ENCODE measurements at regions not wholly inside any gene's neighbourhood (a gene's known extent, or its start where the extent isn't known, plus 50 kb on each side); places are given as distances from the start of the nearest gene placed in this dataset.

DNA sequence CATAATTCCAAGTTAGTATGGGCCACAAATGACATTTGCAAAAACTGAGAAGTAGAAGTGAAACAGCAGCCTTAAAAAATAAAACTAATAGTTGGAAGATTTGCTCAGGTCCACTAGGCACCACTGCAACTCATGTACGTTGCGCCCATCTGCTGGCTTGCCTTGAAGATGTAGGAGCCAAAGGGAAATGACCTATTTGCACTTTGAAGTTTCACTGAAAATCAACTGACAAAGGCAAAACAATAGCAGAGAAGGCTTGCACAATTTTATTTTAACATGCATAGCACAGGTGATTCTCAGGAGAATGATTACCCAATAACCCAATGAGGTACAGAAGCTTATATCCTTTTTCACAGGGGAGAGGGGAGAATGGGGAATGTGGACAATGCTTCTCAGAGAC is 170.1 kb upstream of the USP25 start:
- H3K4me1 ChIP-seq, result no peaks in the 10 kb centered on the region
- no peak overlapping the region for H3K27ac ChIP-seq
- no peaks in the 10 kb centered on the region for H3K9me3 ChIP-seq
- no peak overlapping the region for H3K9ac ChIP-seq (ENCODE audit: low read depth in 2 of 2, low read length in 2 of 2)
- no peaks in the 10 kb centered on the region for H3K27me3 ChIP-seq
- TF ChIP-seq, protein P1, sequence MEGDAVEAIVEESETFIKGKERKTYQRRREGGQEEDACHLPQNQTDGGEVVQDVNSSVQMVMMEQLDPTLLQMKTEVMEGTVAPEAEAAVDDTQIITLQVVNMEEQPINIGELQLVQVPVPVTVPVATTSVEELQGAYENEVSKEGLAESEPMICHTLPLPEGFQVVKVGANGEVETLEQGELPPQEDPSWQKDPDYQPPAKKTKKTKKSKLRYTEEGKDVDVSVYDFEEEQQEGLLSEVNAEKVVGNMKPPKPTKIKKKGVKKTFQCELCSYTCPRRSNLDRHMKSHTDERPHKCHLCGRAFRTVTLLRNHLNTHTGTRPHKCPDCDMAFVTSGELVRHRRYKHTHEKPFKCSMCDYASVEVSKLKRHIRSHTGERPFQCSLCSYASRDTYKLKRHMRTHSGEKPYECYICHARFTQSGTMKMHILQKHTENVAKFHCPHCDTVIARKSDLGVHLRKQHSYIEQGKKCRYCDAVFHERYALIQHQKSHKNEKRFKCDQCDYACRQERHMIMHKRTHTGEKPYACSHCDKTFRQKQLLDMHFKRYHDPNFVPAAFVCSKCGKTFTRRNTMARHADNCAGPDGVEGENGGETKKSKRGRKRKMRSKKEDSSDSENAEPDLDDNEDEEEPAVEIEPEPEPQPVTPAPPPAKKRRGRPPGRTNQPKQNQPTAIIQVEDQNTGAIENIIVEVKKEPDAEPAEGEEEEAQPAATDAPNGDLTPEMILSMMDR (IDR thresholded peaks at IDR 0.05), result no peak
- no peak overlapping the region for H3K4me3 ChIP-seq
- no peak for DNase-seq
- H3K36me3 ChIP-seq, result no peaks in the 10 kb centered on the region
- intact Hi-C loops (cut with DNase I), result no loop called here

DNA sequence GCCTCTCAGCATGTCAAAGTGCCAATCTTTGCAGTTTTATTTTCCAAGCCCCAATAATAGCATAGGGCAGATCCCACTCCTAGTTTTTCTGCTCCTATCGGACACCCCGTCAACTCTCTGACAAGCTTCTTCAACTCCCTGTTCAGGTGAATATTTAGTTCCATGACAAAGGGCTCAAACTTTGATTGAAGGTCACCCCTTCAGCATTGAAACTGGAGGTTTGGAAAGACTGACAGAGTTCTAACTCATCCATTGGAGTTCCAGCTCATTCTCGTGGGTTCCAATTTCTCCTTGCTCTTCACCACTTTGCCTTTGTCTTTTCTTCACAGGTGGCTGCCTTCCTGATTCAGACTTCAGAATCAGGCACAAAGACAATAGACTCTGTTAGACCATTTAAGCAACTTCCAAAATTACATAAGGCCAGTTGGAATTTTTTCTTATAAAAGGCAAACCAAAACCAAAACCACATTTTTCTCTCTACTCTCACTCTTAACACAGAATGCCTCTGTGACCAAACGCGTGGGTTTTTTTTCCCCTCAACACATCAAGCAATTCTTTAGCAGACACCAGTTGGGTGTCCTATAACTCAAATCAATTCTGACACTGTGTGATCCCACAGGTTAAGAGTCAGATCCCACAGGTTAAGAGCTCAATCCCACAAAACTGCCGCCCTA is 169.3 kb upstream of the USP25 start:
- no peak overlapping the region for H3K9ac ChIP-seq (ENCODE audit: low read depth in 2 of 2, low read length in 2 of 2)
- TF ChIP-seq, protein P1 (IDR thresholded peaks at IDR 0.05), result no peak

DNA sequence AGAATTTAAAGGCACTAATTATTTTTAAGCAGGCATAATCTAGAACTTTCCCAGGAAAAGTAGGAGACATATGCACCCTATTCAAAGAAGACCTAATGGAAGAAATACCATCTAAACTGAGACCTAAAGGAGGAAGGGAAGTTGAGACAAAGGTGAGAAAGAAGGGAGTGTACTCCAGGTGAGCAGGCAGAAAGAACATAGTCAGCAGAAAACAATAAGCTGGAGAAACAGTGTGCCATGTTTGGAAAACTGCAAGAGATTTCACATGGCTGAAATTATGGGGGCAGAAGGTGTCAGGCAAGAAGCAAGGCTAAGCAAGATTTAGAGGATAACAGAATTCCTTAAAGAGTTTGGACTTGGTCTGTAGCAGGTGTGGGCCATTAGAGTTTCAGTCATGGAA is 167.0 kb upstream of the USP25 start:
- H3K9ac ChIP-seq (ENCODE audit: low read depth in 2 of 2, low read length in 2 of 2), result no peak overlapping the region
- H3K27me3 ChIP-seq, result no peaks in the 10 kb centered on the region
- TF ChIP-seq, protein P1 (IDR thresholded peaks at IDR 0.05), result no peak
- H3K4me1 ChIP-seq, result no peaks in the 10 kb centered on the region
- no peaks in the 10 kb centered on the region for H3K36me3 ChIP-seq
- H3K4me3 ChIP-seq, result no peak overlapping the region
- no peaks in the 10 kb centered on the region for H3K9me3 ChIP-seq
- no peak for DNase-seq
- no peak overlapping the region for H3K27ac ChIP-seq
- intact Hi-C loops (cut with DNase I), result no loop called here

More for the DNA sequence above, 169.3 kb upstream of the USP25 start:
- Histone ChIP-seq H3K27ac (no peak overlapping the region), H3K4me1 (no peaks in the 10 kb centered on the region), H3K9me3 (no peaks in the 10 kb centered on the region), H3K27me3 (no peaks in the 10 kb centered on the region), H3K4me3 (no peak overlapping the region), H3K36me3 (no peaks in the 10 kb centered on the region)
- no peak for DNase-seq
- intact Hi-C loops (cut with DNase I), result no loop called here

DNA sequence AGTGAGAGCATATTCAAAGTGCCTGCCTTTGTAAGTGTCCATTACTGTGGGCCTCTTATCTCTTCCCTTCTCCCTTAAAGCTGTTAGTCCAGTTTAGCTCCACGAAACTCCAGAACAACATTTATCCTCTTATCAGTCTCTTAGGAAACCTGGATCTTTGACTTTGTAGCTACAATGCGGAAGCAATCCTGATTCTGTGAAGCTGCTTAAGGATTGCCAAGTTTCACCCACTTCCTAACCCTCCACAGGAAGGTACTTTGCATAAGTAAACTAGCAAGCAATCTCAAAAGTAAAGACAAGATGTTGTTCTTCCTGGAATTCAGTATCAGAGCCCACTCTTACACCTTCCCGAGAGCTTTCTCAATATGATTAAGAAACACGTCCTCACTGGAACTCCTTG is 164.9 kb upstream of the USP25 start:
- Histone ChIP-seq H3K36me3 (no peaks in the 10 kb centered on the region), H3K4me1 (no peaks in the 10 kb centered on the region), H3K27me3 (no peaks in the 10 kb centered on the region), H3K27ac (no peak overlapping the region), H3K9ac (ENCODE audit: low read depth in 2 of 2, low read length in 2 of 2) (no peak overlapping the region), H3K4me3 (no peak overlapping the region), H3K9me3 (no peaks in the 10 kb centered on the region)
- intact Hi-C loops (cut with DNase I), result no loop called here
- TF ChIP-seq, protein P1 (IDR thresholded peaks at IDR 0.05), result no peak
- no peak for DNase-seq

DNA sequence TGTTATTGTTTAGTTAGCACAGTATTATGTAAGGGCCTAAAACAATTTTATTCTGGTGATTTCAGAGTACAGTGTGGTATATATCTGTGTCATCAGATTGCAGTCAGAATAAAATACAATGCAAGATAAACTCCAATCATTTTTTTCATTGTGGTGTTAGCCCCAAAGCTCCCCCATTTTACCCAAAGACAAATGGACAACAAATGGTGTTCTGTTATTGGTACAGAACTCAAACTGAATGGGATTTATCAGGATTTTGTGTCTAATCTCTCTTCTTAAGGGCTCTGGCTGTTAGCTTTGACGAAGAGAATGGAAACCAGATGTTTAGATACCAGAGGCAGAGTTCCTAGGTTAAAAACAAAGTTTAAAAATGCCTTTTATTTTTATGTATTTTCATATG is 163.1 kb upstream of the USP25 start:
- TF ChIP-seq, protein P1 (IDR thresholded peaks at IDR 0.05), result no peak
- no peak overlapping the region for H3K4me3 ChIP-seq
- H3K9ac ChIP-seq (ENCODE audit: low read depth in 2 of 2, low read length in 2 of 2), result no peak overlapping the region
- no peaks in the 10 kb centered on the region for H3K36me3 ChIP-seq
- no peak overlapping the region for H3K27ac ChIP-seq
- H3K4me1 ChIP-seq, result no peaks in the 10 kb centered on the region
- H3K27me3 ChIP-seq, result no peaks in the 10 kb centered on the region
- no peaks in the 10 kb centered on the region for H3K9me3 ChIP-seq
- intact Hi-C loops (cut with DNase I), result no loop called here
- DNase-seq, result no peak

Measured in colonic mucosa (tissue), 4 donors.